Stimulated activated CD8-positive, alpha-beta memory T cell treated with anti-CD3 and anti-CD28 coated beads, Interleukin-12 subunit alpha, Interleukin-12 subunit beta, amount 100 ng/mL, for 1 hour (primary cell): ENCODE measurements at regions not wholly inside any gene's neighbourhood (a gene's known extent, or its start where the extent isn't known, plus 50 kb on each side); places are given as distances from the start of the nearest gene placed in this dataset.

Source experiments
- DNase-seq: peaks from one replicate; pipeline ENCODE4 v3.0.0-alpha.2; 2020; ENCODE audit warnings: low read depth

- DNase-seq, result no peak
Observed at GRCh38 chr2:234596696-234597575, 100.1 kb upstream of the ARL4C start.

- DNase-seq, result no peak
Observed at GRCh38 chr2:234595829-234596228, 98.9 kb upstream of the ARL4C start.

- no peak for DNase-seq
Observed at GRCh38 chr2:234594715-234595114, 97.8 kb upstream of the ARL4C start.

GRCh38 chr2:234593636-234594035, 96.8 kb upstream of the ARL4C start:
- no peak for DNase-seq

- no peak for DNase-seq
Observed at GRCh38 chr2:234592541-234592940, 95.7 kb upstream of the ARL4C start.

- no peak for DNase-seq
Observed at GRCh38 chr2:234590076-234590475, 93.2 kb upstream of the ARL4C start.

- DNase-seq, result no peak
Observed at GRCh38 chr2:234588054-234588430, 91.2 kb upstream of the ARL4C start.

GRCh38 chr2:234587341-234588053, 90.6 kb upstream of the ARL4C start:
- no peak for DNase-seq

GRCh38 chr2:234583331-234583730, 86.5 kb upstream of the ARL4C start:
- no peak for DNase-seq

- DNase-seq, result no peak
Observed at GRCh38 chr2:234580686-234581085, 83.8 kb upstream of the ARL4C start.

- no peak for DNase-seq
Observed at GRCh38 chr2:234579231-234579962, 82.5 kb upstream of the ARL4C start.

GRCh38 chr2:234578389-234578788, 81.5 kb upstream of the ARL4C start:
- no peak for DNase-seq

- no peak for DNase-seq
Observed at GRCh38 chr2:234577191-234577590, 80.3 kb upstream of the ARL4C start.

- no peak for DNase-seq
Observed at GRCh38 chr2:234571620-234572407, 74.9 kb upstream of the ARL4C start.

- DNase-seq, result no peak
Observed at GRCh38 chr2:234570476-234570875, 73.6 kb upstream of the ARL4C start.

GRCh38 chr2:234569776-234570430, 73.0 kb upstream of the ARL4C start:
- DNase-seq, result no peak

GRCh38 chr2:234566622-234567021, 69.7 kb upstream of the ARL4C start:
- DNase-seq, result no peak

GRCh38 chr2:234565842-234566619, 69.2 kb upstream of the ARL4C start:
- no peak for DNase-seq

- DNase-seq, result no peak
Observed at GRCh38 chr2:234565201-234565600, 68.3 kb upstream of the ARL4C start.

- no peak for DNase-seq
Observed at GRCh38 chr2:234564699-234565098, 67.8 kb upstream of the ARL4C start.

- DNase-seq, result no peak
Observed at GRCh38 chr2:234559609-234560008, 62.7 kb upstream of the ARL4C start.
